Mucosa of descending colon (tissue), 3 donors: ENCODE measurements at regions not wholly inside any gene's neighbourhood (a gene's known extent, or its start where the extent isn't known, plus 50 kb on each side); places are given as distances from the start of the nearest gene placed in this dataset.

Experiments used
- ATAC-seq: fragments of 200-7000 bp; cut with Tn5 transposase; one replicate; pipeline ENCODE4 v1.9.1; 2020; ENCODE audit warnings: mild to moderate bottlenecking, moderate library complexity
- DNase-seq, 3 donors: peaks; one replicate each; pipeline ENCODE4 v3.0.0-alpha.2; 2020
- H3K36me3 ChIP-seq: fragments of 200-600 bp; one replicate; pipeline ENCODE4 v1.8.0; 2021; ENCODE audit warnings: low read depth, mild to moderate bottlenecking
- H3K4me1 ChIP-seq: fragments of 200-600 bp; one replicate; pipeline ENCODE4 v1.8.0; 2021; ENCODE audit warnings: low read depth, mild to moderate bottlenecking
- H3K4me3 ChIP-seq: fragments of 200-600 bp; one replicate; pipeline ENCODE4 v1.8.0; 2021; ENCODE audit warnings: mild to moderate bottlenecking
- H3K9me3 ChIP-seq: fragments of 200-600 bp; one replicate; pipeline ENCODE4 v1.8.0; 2021; ENCODE audit warnings: mild to moderate bottlenecking
- CTCF ChIP-seq: fragments of 200-600 bp; IDR thresholded peaks from one replicate; pipeline ENCODE4 v1.8.0; 2022; ENCODE audit warnings: antibody characterized with exemption, mild to moderate bottlenecking
- intact Hi-C, 2 donors: fragments of 100-400 bp; cut with DNase I in 1 of 2; cut with micrococcal nuclease in 1 of 2; formaldehyde crosslinking; loops; one replicate each; pipeline versions ENCODE4 v1.11.0 to v1.11.1; 2022; cut with DNase I, micrococcal nuclease
- donor health status: DM: no; HTN: no; CAD: no; lungs with moderate emphysema.
- donor health status: DM: no; HTN: no; CAD: no.
- donor health status: DM: no; HTN: yes; CAD: no.

GRCh38 chr9:95642189-95642588 is 125.4 kb upstream of the PTCH1 start:
- Histone ChIP-seq H3K4me3 (no peak overlapping the region), H3K36me3 (no peaks in the 10 kb centered on the region), H3K4me1 (no peaks in the 10 kb centered on the region), H3K9me3 (no peaks in the 10 kb centered on the region)
- no peak for TF ChIP-seq CTCF
- intact Hi-C loops = no loop called here
- ATAC-seq (no peak), DNase-seq (no peak)

GRCh38 chr9:95641586-95641985 is 124.8 kb upstream of the PTCH1 start:
- DNase-seq (peak in 1 of 3 donors; percentile 36), ATAC-seq (no peak)
- Histone ChIP-seq H3K36me3 (no peaks in the 10 kb centered on the region), H3K4me3 (no peak overlapping the region), H3K9me3 (no peaks in the 10 kb centered on the region), H3K4me1 (no peaks in the 10 kb centered on the region)
- intact Hi-C loops = no loop called here
- TF ChIP-seq CTCF = no peak

- H3K4me3 ChIP-seq = no peak overlapping the region
- DNase-seq (no peak), ATAC-seq (no peak)
- H3K4me1 ChIP-seq = no peaks in the 10 kb centered on the region
- intact Hi-C loops = no loop called here
- no peaks in the 10 kb centered on the region for H3K36me3 ChIP-seq
- H3K9me3 ChIP-seq = no peaks in the 10 kb centered on the region
- no peak for TF ChIP-seq CTCF
Observed at GRCh38 chr9:95640336-95640735, 123.6 kb upstream of the PTCH1 start.

DNA sequence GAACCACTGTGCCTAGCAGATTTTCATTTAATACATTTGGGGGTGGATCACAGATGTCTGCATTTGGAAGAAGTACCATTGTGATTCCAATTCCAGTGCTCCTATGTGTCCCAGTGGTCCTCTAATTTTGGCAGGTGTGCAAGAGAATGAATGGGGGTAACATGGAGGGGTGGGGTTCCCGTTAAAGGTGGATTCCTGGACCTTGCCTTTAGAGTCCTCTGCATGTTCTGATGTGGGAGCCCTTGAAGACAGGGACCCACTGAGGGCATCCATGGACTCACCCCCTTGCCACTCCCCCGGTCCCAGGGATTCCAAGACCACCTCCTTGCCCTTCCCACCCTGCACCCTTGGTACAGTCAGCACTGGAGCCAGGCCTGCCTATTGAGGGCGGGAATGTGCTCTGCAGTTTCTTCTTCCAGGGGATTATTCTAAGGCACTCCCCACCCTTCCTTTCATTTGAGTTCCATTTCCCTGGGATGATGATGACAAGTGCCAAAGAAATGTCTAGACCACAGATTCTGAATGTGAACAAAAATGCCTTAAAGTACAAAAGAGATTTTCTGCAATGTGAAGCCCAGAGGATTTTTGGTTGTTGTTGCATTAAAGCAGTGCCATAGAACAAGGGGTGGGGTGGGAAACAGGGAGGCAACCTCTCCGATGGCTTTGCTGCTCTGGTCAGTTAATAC is 119.4 kb upstream of the PTCH1 start:
- TF ChIP-seq CTCF = no peak
- H3K4me3 ChIP-seq = no peak overlapping the region
- no peaks in the 10 kb centered on the region for H3K9me3 ChIP-seq
- ATAC-seq (no peak), DNase-seq (no peak)
- H3K36me3 ChIP-seq = no peaks in the 10 kb centered on the region
- H3K4me1 ChIP-seq = no peaks in the 10 kb centered on the region
- intact Hi-C loops = no loop called here

DNA sequence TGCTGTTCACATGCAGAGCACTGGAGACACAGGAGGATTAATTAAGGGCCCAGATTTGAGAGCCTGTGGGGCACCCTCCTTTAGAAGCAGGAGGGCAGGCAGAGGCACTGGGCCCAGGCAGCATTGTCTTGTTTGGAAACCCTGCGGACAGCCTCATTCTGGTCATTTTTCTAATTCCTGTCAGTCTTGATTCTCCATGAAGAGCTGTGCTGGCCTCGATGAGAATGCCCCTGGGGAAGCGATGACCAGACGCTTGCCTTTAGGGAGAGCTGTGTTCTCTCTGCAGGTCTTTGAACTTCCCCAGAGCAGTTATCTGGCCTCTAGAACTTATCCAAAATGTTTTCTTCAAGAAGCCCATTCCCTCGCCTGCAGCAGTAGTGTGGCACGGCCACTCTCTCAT is 117.8 kb upstream of the PTCH1 start:
- DNase-seq = no peak
- ATAC-seq = no peak
- no peak for TF ChIP-seq CTCF
- Histone ChIP-seq H3K9me3 (no peaks in the 10 kb centered on the region), H3K4me1 (no peaks in the 10 kb centered on the region), H3K36me3 (no peaks in the 10 kb centered on the region), H3K4me3 (no peak overlapping the region)
- intact Hi-C loops = no loop called here

- ATAC-seq (no peak), DNase-seq (no peak)
- no peak overlapping the region for H3K4me3 ChIP-seq
- no peaks in the 10 kb centered on the region for H3K9me3 ChIP-seq
- H3K36me3 ChIP-seq = no peaks in the 10 kb centered on the region
- no peak for TF ChIP-seq CTCF
- intact Hi-C loops = no loop called here
- H3K4me1 ChIP-seq = no peaks in the 10 kb centered on the region
Observed at GRCh38 chr9:95634114-95634513, 117.3 kb upstream of the PTCH1 start.
